HepG2 (cell line): ENCODE measurements at regions not wholly inside any gene's neighbourhood (a gene's known extent, or its start where the extent isn't known, plus 50 kb on each side); places are given as distances from the start of the nearest gene placed in this dataset.

Experiments
- ATAC-seq: fragments of 200-7000 bp; cut with Tn5 transposase; 3 replicates; pipeline ENCODE4 v1.9.1; 2020; ENCODE audit warnings: mild to moderate bottlenecking, moderate library complexity
- BruUV-seq: library from RNA; stranded (reverse); fragments of 400-500 nt; replicated peaks from 2 replicates; lab custom pipeline; 2021; lab: Mats Ljungman, UMichigan
- CTCF ChIA-PET: fragments of 300-600 bp; formaldehyde crosslinking; extraction: SDS; loops from one replicate; lab custom pipeline; 2021; ENCODE audit warnings: low total read pairs, inconsistent platforms, low intra/inter-chr PET ratio; lab: Yijun Ruan, JAX
- POLR2A ChIA-PET: fragments of 350-600 bp; sonication (Branson Sonifier 250); formaldehyde crosslinking; loops from one replicate; lab custom pipeline; 2020; ENCODE audit warnings: antibody characterized with exemption, inconsistent platforms; lab: Yijun Ruan, JAX
- DNase-seq: peaks from one replicate; pipeline ENCODE4 v3.0.0-alpha.2; 2015; ENCODE audit warnings: low spot score
- FAIRE-seq: peaks from 3 replicates; lab custom pipeline; 2011; peaks lifted over from hg19 to GRCh38; lab: Jason Lieb, UNC
- H2AFZ ChIP-seq: one replicate; pipeline ENCODE4 v1.6.1; 2011; ENCODE audit warnings: low read length, inconsistent platforms
- H3K27ac ChIP-seq: fragments of 300-600 bp; 3 replicates; pipeline ENCODE4 v1.8.0; 2011; ENCODE audit warnings: mixed run types, mild to moderate bottlenecking, mixed read lengths, low read length, inconsistent platforms; ENCODE audit not compliant: insufficient read depth; ENCODE audit errors: extremely low read length
- H3K27me3 ChIP-seq, 2 experiments: fragments of 200-600 bp in 1 of 2; 2 replicates in 1 of 2; 3 replicates in 1 of 2; pipeline versions ENCODE4 v1.6.0 to v1.8.0; 2011; ENCODE audit warnings: low read length in 2 of 2, mild to moderate bottlenecking in 2 of 2, moderate library complexity in 2 of 2, inconsistent platforms in 1 of 2; ENCODE audit not compliant: insufficient read depth in 2 of 2, control insufficient read depth in 1 of 2
- H3K36me3 ChIP-seq, 2 experiments: fragments of 200-600 bp in 1 of 2; replicated peaks in 1 of 2; 2 replicates in 1 of 2; 3 replicates in 1 of 2; pipeline versions ENCODE4 v1.5.1 to v1.8.0; 2011; ENCODE audit warnings: low read length in 2 of 2, inconsistent platforms in 1 of 2; ENCODE audit not compliant: insufficient read depth in 2 of 2, control insufficient read depth in 1 of 2
- H3K4me1 ChIP-seq: 2 replicates; pipeline ENCODE4 v1.5.1; 2012; ENCODE audit warnings: low read length, inconsistent platforms; ENCODE audit not compliant: insufficient read depth
- H3K4me2 ChIP-seq: 2 replicates; pipeline ENCODE4 v1.6.0; 2011; ENCODE audit warnings: low read depth, low read length, inconsistent platforms
- H3K4me3 ChIP-seq, 3 experiments: fragments of 200-600 bp in 1 of 3; sonication (generic), shearing (Covaris generic) in 1 of 3; replicated peaks in 1 of 3; 2 replicates each; pipeline ENCODE4 v1.5.1; 2011 to 2016; ENCODE audit warnings: low read length in 3 of 3, inconsistent platforms in 2 of 3, low read depth in 2 of 3, mild to moderate bottlenecking in 2 of 3, control low read depth in 1 of 3, mixed read lengths in 1 of 3; ENCODE audit not compliant: insufficient read depth in 1 of 3
- H3K79me2 ChIP-seq: one replicate; pipeline ENCODE4 v1.6.1; 2011; ENCODE audit warnings: low read length, inconsistent platforms; ENCODE audit not compliant: insufficient read depth
- H3K9ac ChIP-seq: 2 replicates; pipeline ENCODE4 v1.6.0; 2011; ENCODE audit warnings: mild to moderate bottlenecking, low read depth, low read length, inconsistent platforms; ENCODE audit not compliant: insufficient read depth
- H3K9me3 ChIP-seq: 2 replicates; pipeline ENCODE4 v1.5.1; 2012; ENCODE audit warnings: mild to moderate bottlenecking, low read length
- H4K20me1 ChIP-seq: 2 replicates; pipeline ENCODE4 v1.6.0; 2011; ENCODE audit warnings: inconsistent platforms, mild to moderate bottlenecking, low read length, moderate library complexity; ENCODE audit not compliant: insufficient read depth
- CEBPB ChIP-seq: IDR thresholded peaks from 2 replicates; pipeline ENCODE4 v1.6.1; 2011; ENCODE audit warnings: low read depth, low read length, improper control_type of control experiment, borderline replicate concordance
- KMT2A ChIP-seq: sonication (generic); formaldehyde crosslinking; IDR thresholded peaks from 2 replicates; pipeline ENCODE4 v1.4.0; 2020; ENCODE audit warnings: missing genetic modification reagents
- WGBS: methylation state at CpG from one replicate; pipeline ENCODE4 v1.1.6; 2017; ENCODE audit warnings: low lambda C conversion rate; 5-methylcytosine and 5-hydroxymethylcytosine counted together
- in situ Hi-C: cut with HindIII; loops from 2 replicates; pipeline ENCODE4 v1.10.0; 2017; ENCODE audit warnings: low pct_unique_long_range_greater_than_20kb; ENCODE audit not compliant: extremely low pct_ligation_motif_present
- intact Hi-C: fragments of 100-400 bp; cut with micrococcal nuclease; formaldehyde crosslinking; loops from one replicate; pipeline ENCODE4 v1.10.0; 2022; ENCODE audit not compliant: unreplicated experiment
- TF ChIP-seq, protein P1 (sequence below), 2 experiments: fragments of 450-650 bp in 1 of 2; sonication (generic) in 1 of 2; formaldehyde crosslinking; IDR thresholded peaks; 2 replicates each; pipeline versions ENCODE4 v1.5.0 to v1.8.0; 2020 to 2022; ENCODE audit warnings: mild to moderate bottlenecking in 1 of 2, missing genetic modification reagents in 1 of 2
- TF ChIP-seq, protein P2 (sequence below): sonication (generic); formaldehyde crosslinking; IDR thresholded peaks from 2 replicates; pipeline ENCODE4 v1.5.0; 2020; ENCODE audit warnings: mild to moderate bottlenecking, missing genetic modification reagents

DNA sequence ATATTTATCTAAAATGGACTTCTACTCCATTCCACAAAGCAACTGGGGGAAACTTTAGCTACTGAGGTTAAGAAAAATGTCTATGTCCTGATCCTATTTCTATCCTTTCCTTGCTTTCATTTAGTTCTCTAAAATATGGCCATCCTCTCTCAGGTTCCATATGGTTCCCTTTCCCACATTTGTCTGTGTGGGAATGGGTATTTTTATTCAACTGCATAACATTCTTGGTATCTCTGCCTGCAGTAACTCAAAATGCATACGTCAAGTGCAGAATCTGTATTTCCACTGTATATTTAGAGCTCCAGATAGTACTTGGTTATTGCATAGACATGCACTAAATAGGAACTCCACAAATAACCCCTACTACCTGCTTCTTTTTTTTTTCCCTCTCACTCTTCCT lies 130.6 kb upstream of the BTG1 start (continued):
- TF ChIP-seq, protein P1, sequence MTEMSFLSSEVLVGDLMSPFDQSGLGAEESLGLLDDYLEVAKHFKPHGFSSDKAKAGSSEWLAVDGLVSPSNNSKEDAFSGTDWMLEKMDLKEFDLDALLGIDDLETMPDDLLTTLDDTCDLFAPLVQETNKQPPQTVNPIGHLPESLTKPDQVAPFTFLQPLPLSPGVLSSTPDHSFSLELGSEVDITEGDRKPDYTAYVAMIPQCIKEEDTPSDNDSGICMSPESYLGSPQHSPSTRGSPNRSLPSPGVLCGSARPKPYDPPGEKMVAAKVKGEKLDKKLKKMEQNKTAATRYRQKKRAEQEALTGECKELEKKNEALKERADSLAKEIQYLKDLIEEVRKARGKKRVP (CRISPR knock-in tag; IDR thresholded peaks at IDR 0.05), result no peak
- TF ChIP-seq, protein P2, sequence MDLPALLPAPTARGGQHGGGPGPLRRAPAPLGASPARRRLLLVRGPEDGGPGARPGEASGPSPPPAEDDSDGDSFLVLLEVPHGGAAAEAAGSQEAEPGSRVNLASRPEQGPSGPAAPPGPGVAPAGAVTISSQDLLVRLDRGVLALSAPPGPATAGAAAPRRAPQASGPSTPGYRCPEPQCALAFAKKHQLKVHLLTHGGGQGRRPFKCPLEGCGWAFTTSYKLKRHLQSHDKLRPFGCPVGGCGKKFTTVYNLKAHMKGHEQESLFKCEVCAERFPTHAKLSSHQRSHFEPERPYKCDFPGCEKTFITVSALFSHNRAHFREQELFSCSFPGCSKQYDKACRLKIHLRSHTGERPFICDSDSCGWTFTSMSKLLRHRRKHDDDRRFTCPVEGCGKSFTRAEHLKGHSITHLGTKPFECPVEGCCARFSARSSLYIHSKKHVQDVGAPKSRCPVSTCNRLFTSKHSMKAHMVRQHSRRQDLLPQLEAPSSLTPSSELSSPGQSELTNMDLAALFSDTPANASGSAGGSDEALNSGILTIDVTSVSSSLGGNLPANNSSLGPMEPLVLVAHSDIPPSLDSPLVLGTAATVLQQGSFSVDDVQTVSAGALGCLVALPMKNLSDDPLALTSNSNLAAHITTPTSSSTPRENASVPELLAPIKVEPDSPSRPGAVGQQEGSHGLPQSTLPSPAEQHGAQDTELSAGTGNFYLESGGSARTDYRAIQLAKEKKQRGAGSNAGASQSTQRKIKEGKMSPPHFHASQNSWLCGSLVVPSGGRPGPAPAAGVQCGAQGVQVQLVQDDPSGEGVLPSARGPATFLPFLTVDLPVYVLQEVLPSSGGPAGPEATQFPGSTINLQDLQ, result no peak

DNA sequence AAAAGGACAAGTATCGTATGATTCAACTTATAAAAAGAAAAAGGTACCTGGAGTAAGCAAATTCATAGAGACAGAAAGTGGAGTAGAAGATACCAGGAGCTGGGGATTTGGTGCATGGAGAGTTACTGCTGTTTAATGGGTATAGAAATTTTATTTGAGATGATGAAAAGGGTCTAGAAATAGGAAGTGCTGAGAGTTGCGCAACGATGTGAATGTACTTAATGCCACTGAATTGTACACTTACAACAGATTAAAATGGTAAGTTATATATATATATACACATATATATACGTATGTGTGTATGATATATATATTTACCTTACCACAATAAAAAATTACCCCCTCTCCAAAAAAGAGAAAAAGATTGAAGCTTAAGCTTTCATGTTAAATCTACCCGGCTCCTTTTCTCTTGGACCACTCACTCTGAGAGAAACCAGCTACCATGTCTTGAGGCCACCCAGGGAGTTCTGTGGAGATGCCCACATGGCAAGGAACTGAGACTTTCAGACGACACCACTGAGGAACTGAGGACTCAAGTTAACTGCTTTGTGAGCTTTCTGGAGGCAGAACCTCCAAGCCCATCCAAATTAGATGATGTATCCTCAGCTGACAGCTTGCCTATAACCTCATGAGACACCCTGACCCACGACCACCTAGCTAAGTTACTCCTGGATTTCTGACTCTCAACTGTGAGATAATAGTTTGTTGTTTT lies 130.0 kb upstream of the BTG1 start:
- H3K27me3 ChIP-seq, result no peaks in the 10 kb centered on the region; a peak in 2 of 5 replicates
- 48% methylated on average over 7 of the region's 7 CpGs for WGBS
- intact Hi-C loops, result no loop called here
- CTCF ChIA-PET, result no interaction called here
- ATAC-seq, result no peak
- POLR2A ChIA-PET, result no interaction called here
- DNase-seq, result no peak
- H4K20me1 ChIP-seq, result no peaks in the 10 kb centered on the region
- H3K4me2 ChIP-seq, result no peak overlapping the region
- in situ Hi-C loops, result no loop called here
- H3K27ac ChIP-seq, result no peak overlapping the region
- H3K9ac ChIP-seq, result no peak overlapping the region
- H3K4me1 ChIP-seq, result no peaks in the 10 kb centered on the region
- H3K4me3 ChIP-seq, result no peak overlapping the region
- H2AFZ ChIP-seq, result no peak overlapping the region
- BruUV-seq, result no TSS peak
- TF ChIP-seq KMT2A (no peak), CEBPB (peak; percentile 77)
- H3K36me3 ChIP-seq, result no peaks in the 10 kb centered on the region
- no peak for FAIRE-seq
- H3K79me2 ChIP-seq, result no peaks in the 10 kb centered on the region
- no peaks in the 10 kb centered on the region for H3K9me3 ChIP-seq
